GM18868 (cell line): ENCODE measurements at regions not wholly inside any gene's neighbourhood (a gene's known extent, or its start where the extent isn't known, plus 50 kb on each side); places are given as distances from the start of the nearest gene placed in this dataset.

ENCODE experiments used
- ATAC-seq: cut with Tn5 transposase; IDR thresholded peaks from one replicate; pipeline ENCODE4 v1.9.1; 2021; ENCODE audit warnings: mild to moderate bottlenecking, moderate library complexity; ENCODE audit not compliant: unreplicated experiment

- ATAC-seq: no peak
Observed at GRCh38 chr18:71027531-71027930, 738.7 kb downstream of the SOCS6 start.

- ATAC-seq: no peak
Observed at GRCh38 chr18:71025505-71026225, 736.8 kb downstream of the SOCS6 start.

- ATAC-seq: no peak
Observed at GRCh38 chr18:71022389-71022788, 733.5 kb downstream of the SOCS6 start.

GRCh38 chr18:71021030-71021362 lies 732.2 kb downstream of the SOCS6 start:
- no peak for ATAC-seq

GRCh38 chr18:71020342-71021029 lies 731.6 kb downstream of the SOCS6 start:
- no peak for ATAC-seq

- no peak for ATAC-seq
Observed at GRCh38 chr18:71018816-71019215, 730.0 kb downstream of the SOCS6 start.

GRCh38 chr18:71012789-71013188 lies 723.9 kb downstream of the SOCS6 start:
- no peak for ATAC-seq

- ATAC-seq: peak; percentile 92
Observed at GRCh38 chr18:71011389-71011788, 722.5 kb downstream of the SOCS6 start.

- ATAC-seq: no peak
Observed at GRCh38 chr18:71008257-71008656, 719.4 kb downstream of the SOCS6 start.

GRCh38 chr18:71001597-71001996 lies 712.8 kb downstream of the SOCS6 start:
- ATAC-seq: no peak

- ATAC-seq: peak; percentile 65
Observed at GRCh38 chr18:70998490-70998889, 709.6 kb downstream of the SOCS6 start.

GRCh38 chr18:70994116-70994515 lies 705.3 kb downstream of the SOCS6 start:
- no peak for ATAC-seq

GRCh38 chr18:70991577-70991976 lies 702.7 kb downstream of the SOCS6 start:
- no peak for ATAC-seq

- no peak for ATAC-seq
Observed at GRCh38 chr18:70985948-70986347, 697.1 kb downstream of the SOCS6 start.

- no peak for ATAC-seq
Observed at GRCh38 chr18:70982292-70982691, 693.4 kb downstream of the SOCS6 start.

- no peak for ATAC-seq
Observed at GRCh38 chr18:70981400-70982140, 692.7 kb downstream of the SOCS6 start.

- no peak for ATAC-seq
Observed at GRCh38 chr18:70973626-70974025, 684.8 kb downstream of the SOCS6 start.

- no peak for ATAC-seq
Observed at GRCh38 chr18:70966419-70966818, 677.6 kb downstream of the SOCS6 start.

GRCh38 chr18:70961939-70962338 lies 673.1 kb downstream of the SOCS6 start:
- ATAC-seq: no peak

- ATAC-seq: no peak
Observed at GRCh38 chr18:70956554-70956953, 667.7 kb downstream of the SOCS6 start.

- no peak for ATAC-seq
Observed at GRCh38 chr18:70936160-70936559, 647.3 kb downstream of the SOCS6 start.
